HepG2 (cell line): ENCODE measurements at regions not wholly inside any gene's neighbourhood (a gene's known extent, or its start where the extent isn't known, plus 50 kb on each side); places are given as distances from the start of the nearest gene placed in this dataset.

Experiments used
- ATAC-seq: fragments of 200-7000 bp; cut with Tn5 transposase; 3 replicates; pipeline ENCODE4 v1.9.1; 2020; ENCODE audit warnings: mild to moderate bottlenecking, moderate library complexity
- BruUV-seq: library from RNA; stranded (reverse); fragments of 400-500 nt; replicated peaks from 2 replicates; lab custom pipeline; 2021; lab: Mats Ljungman, UMichigan
- CTCF ChIA-PET: fragments of 300-600 bp; formaldehyde crosslinking; extraction: SDS; loops from one replicate; lab custom pipeline; 2021; ENCODE audit warnings: low total read pairs, inconsistent platforms, low intra/inter-chr PET ratio; lab: Yijun Ruan, JAX
- POLR2A ChIA-PET: fragments of 350-600 bp; sonication (Branson Sonifier 250); formaldehyde crosslinking; loops from one replicate; lab custom pipeline; 2020; ENCODE audit warnings: antibody characterized with exemption, inconsistent platforms; lab: Yijun Ruan, JAX
- DNase-seq: peaks from one replicate; pipeline ENCODE4 v3.0.0-alpha.2; 2015; ENCODE audit warnings: low spot score
- FAIRE-seq: peaks from 3 replicates; lab custom pipeline; 2011; peaks lifted over from hg19 to GRCh38; lab: Jason Lieb, UNC
- H2AFZ ChIP-seq: one replicate; pipeline ENCODE4 v1.6.1; 2011; ENCODE audit warnings: low read length, inconsistent platforms
- H3K27ac ChIP-seq: fragments of 300-600 bp; 3 replicates; pipeline ENCODE4 v1.8.0; 2011; ENCODE audit warnings: mixed run types, mild to moderate bottlenecking, mixed read lengths, low read length, inconsistent platforms; ENCODE audit not compliant: insufficient read depth; ENCODE audit errors: extremely low read length
- H3K27me3 ChIP-seq, 2 experiments: fragments of 200-600 bp in 1 of 2; 2 replicates in 1 of 2; 3 replicates in 1 of 2; pipeline versions ENCODE4 v1.6.0 to v1.8.0; 2011; ENCODE audit warnings: low read length in 2 of 2, mild to moderate bottlenecking in 2 of 2, moderate library complexity in 2 of 2, inconsistent platforms in 1 of 2; ENCODE audit not compliant: insufficient read depth in 2 of 2, control insufficient read depth in 1 of 2
- H3K36me3 ChIP-seq, 2 experiments: fragments of 200-600 bp in 1 of 2; replicated peaks in 1 of 2; 2 replicates in 1 of 2; 3 replicates in 1 of 2; pipeline versions ENCODE4 v1.5.1 to v1.8.0; 2011; ENCODE audit warnings: low read length in 2 of 2, inconsistent platforms in 1 of 2; ENCODE audit not compliant: insufficient read depth in 2 of 2, control insufficient read depth in 1 of 2
- H3K4me1 ChIP-seq: 2 replicates; pipeline ENCODE4 v1.5.1; 2012; ENCODE audit warnings: low read length, inconsistent platforms; ENCODE audit not compliant: insufficient read depth
- H3K4me2 ChIP-seq: 2 replicates; pipeline ENCODE4 v1.6.0; 2011; ENCODE audit warnings: low read depth, low read length, inconsistent platforms
- H3K4me3 ChIP-seq, 3 experiments: fragments of 200-600 bp in 1 of 3; sonication (generic), shearing (Covaris generic) in 1 of 3; replicated peaks in 1 of 3; 2 replicates each; pipeline ENCODE4 v1.5.1; 2011 to 2016; ENCODE audit warnings: low read length in 3 of 3, inconsistent platforms in 2 of 3, low read depth in 2 of 3, mild to moderate bottlenecking in 2 of 3, control low read depth in 1 of 3, mixed read lengths in 1 of 3; ENCODE audit not compliant: insufficient read depth in 1 of 3
- H3K79me2 ChIP-seq: one replicate; pipeline ENCODE4 v1.6.1; 2011; ENCODE audit warnings: low read length, inconsistent platforms; ENCODE audit not compliant: insufficient read depth
- H3K9ac ChIP-seq: 2 replicates; pipeline ENCODE4 v1.6.0; 2011; ENCODE audit warnings: mild to moderate bottlenecking, low read depth, low read length, inconsistent platforms; ENCODE audit not compliant: insufficient read depth
- H3K9me3 ChIP-seq: 2 replicates; pipeline ENCODE4 v1.5.1; 2012; ENCODE audit warnings: mild to moderate bottlenecking, low read length
- H4K20me1 ChIP-seq: 2 replicates; pipeline ENCODE4 v1.6.0; 2011; ENCODE audit warnings: inconsistent platforms, mild to moderate bottlenecking, low read length, moderate library complexity; ENCODE audit not compliant: insufficient read depth
- AHDC1 ChIP-seq: sonication (generic); formaldehyde crosslinking; IDR thresholded peaks from 2 replicates; pipeline ENCODE4 v1.5.1; 2020; ENCODE audit warnings: mild to moderate bottlenecking, missing genetic modification reagents, borderline replicate concordance
- CEBPG ChIP-seq: IDR thresholded peaks from 2 replicates; pipeline ENCODE4 v1.6.1; 2016
- HMG20A ChIP-seq: IDR thresholded peaks from 2 replicates; pipeline ENCODE4 v1.6.1; 2016; ENCODE audit warnings: borderline replicate concordance
- MAZ ChIP-seq, 2 experiments: sonication (generic) in 1 of 2; formaldehyde crosslinking in 1 of 2; IDR thresholded peaks; 2 replicates each; pipeline versions ENCODE4 v1.5.0 to v1.6.1; 2012 to 2020; ENCODE audit warnings: low read depth in 2 of 2, mild to moderate bottlenecking in 2 of 2, borderline replicate concordance in 1 of 2, improper control_type of control experiment in 1 of 2, low read length in 1 of 2, missing genetic modification reagents in 1 of 2, moderate library complexity in 1 of 2
- NCOA2 ChIP-seq: sonication (generic); formaldehyde crosslinking; IDR thresholded peaks from 2 replicates; pipeline ENCODE4 v1.8.0; 2022; ENCODE audit warnings: inconsistent platforms
- PATZ1 ChIP-seq: sonication (generic); formaldehyde crosslinking; IDR thresholded peaks from 2 replicates; pipeline ENCODE4 v1.4.0; 2020; ENCODE audit warnings: missing genetic modification reagents
- REPIN1 ChIP-seq: sonication (generic); formaldehyde crosslinking; IDR thresholded peaks from 2 replicates; pipeline ENCODE4 v1.8.0; 2022; ENCODE audit warnings: missing genetic modification reagents, low read depth, mild to moderate bottlenecking, borderline replicate concordance
- ZBTB34 ChIP-seq: sonication (generic); formaldehyde crosslinking; IDR thresholded peaks from 2 replicates; pipeline ENCODE4 v1.8.0; 2022; ENCODE audit warnings: mild to moderate bottlenecking, missing genetic modification reagents
- ZBTB37 ChIP-seq: sonication (generic); formaldehyde crosslinking; IDR thresholded peaks from 2 replicates; pipeline ENCODE4 v1.4.0; 2020; ENCODE audit warnings: mild to moderate bottlenecking, missing genetic modification reagents
- ZNF251 ChIP-seq: sonication (generic); formaldehyde crosslinking; IDR thresholded peaks from 2 replicates; pipeline ENCODE4 v1.9.0; 2021; ENCODE audit warnings: mild to moderate bottlenecking, missing genetic modification reagents
- ZNF878 ChIP-seq: sonication (generic); formaldehyde crosslinking; IDR thresholded peaks from 2 replicates; pipeline ENCODE4 v1.8.1; 2023; ENCODE audit warnings: mild to moderate bottlenecking, missing genetic modification reagents, moderate library complexity
- ZNF883 ChIP-seq: sonication (generic); formaldehyde crosslinking; IDR thresholded peaks from 2 replicates; pipeline ENCODE4 v1.5.1; 2020; ENCODE audit warnings: mild to moderate bottlenecking, missing genetic modification reagents; ENCODE audit errors: not compliant biosample characterization
- WGBS: methylation state at CpG from one replicate; pipeline ENCODE4 v1.1.6; 2017; ENCODE audit warnings: low lambda C conversion rate; 5-methylcytosine and 5-hydroxymethylcytosine counted together
- in situ Hi-C: cut with HindIII; loops from 2 replicates; pipeline ENCODE4 v1.10.0; 2017; ENCODE audit warnings: low pct_unique_long_range_greater_than_20kb; ENCODE audit not compliant: extremely low pct_ligation_motif_present
- intact Hi-C: fragments of 100-400 bp; cut with micrococcal nuclease; formaldehyde crosslinking; loops from one replicate; pipeline ENCODE4 v1.10.0; 2022; ENCODE audit not compliant: unreplicated experiment

- TF ChIP-seq AHDC1 (CRISPR knock-in tag): no peak
- TF ChIP-seq HMG20A (CRISPR knock-in tag): no peak
- TF ChIP-seq ZNF251 (CRISPR knock-in tag): no peak
These were observed 253.5 kb downstream of the ZIC1 start (continued) for GRCh38 chr3:147662705-147663104.

- Histone ChIP-seq H3K27me3 (no peaks in the 10 kb centered on the region), H3K4me3 (no peak overlapping the region), H3K9me3 (no peaks in the 10 kb centered on the region), H3K4me1 (no peaks in the 10 kb centered on the region), H3K36me3 (no peaks in the 10 kb centered on the region), H3K4me2 (no peak overlapping the region), H3K79me2 (no peaks in the 10 kb centered on the region), H4K20me1 (no peaks in the 10 kb centered on the region), H3K9ac (no peak overlapping the region), H3K27ac (no peak overlapping the region), H2AFZ (no peak overlapping the region)
- ChIA-PET POLR2A (no interaction called here), CTCF (no interaction called here)
- 0% methylated on average over 2 of the region's 2 CpGs for WGBS
- no TSS peak for BruUV-seq
- ATAC-seq (no peak), DNase-seq (no peak), FAIRE-seq (no peak)
- intact Hi-C loops: no loop called here
- in situ Hi-C loops: no loop called here
- TF ChIP-seq PATZ1 (CRISPR knock-in tag): no peak
- TF ChIP-seq CEBPG: no peak
- no peak for TF ChIP-seq ZNF878
- no peak for TF ChIP-seq REPIN1
- TF ChIP-seq ZNF883 (CRISPR knock-in tag): no peak
- TF ChIP-seq HMG20A (CRISPR knock-in tag): no peak
- no peak for TF ChIP-seq ZBTB34 (CRISPR knock-in tag)
- no peak for TF ChIP-seq NCOA2 (CRISPR knock-in tag)
- no peak for TF ChIP-seq MAZ (IDR thresholded peaks at IDR 0.05; ENCODE audit: borderline replicate concordance, low read depth, low read length)
- no peak for TF ChIP-seq MAZ (CRISPR knock-in tag; IDR thresholded peaks at IDR 0.05; ENCODE audit: low read depth)
- no peak for TF ChIP-seq ZBTB37 (CRISPR knock-in tag)
These were observed 259.9 kb downstream of the ZIC1 start for GRCh38 chr3:147669077-147669476.
